ENCODE measurements at regions not wholly inside any gene's neighbourhood (a gene's known extent, or its start where the extent isn't known, plus 50 kb on each side); places are given as distances from the start of the nearest gene placed in this dataset.

GRCh38 chr7:52129278-52129677 lies 812.7 kb upstream of the COBL start:
- no peak for TF ChIP-seq CTCF (conservative IDR thresholded peaks at IDR 0.05)
- no peak for TF ChIP-seq EZH2 (IDR thresholded peaks at IDR 0.05; ENCODE audit: low read depth)
- Histone ChIP-seq H3K79me2 (ENCODE audit: low read depth) (no peaks in the 10 kb centered on the region), H3K4me3 (no peak overlapping the region), H3K9me3 (ENCODE audit: insufficient read depth, low read depth) (peaks cover 3% of the 10 kb centered on the region; the same call in 1 of the 2 replicates), H3F3A (ENCODE audit: insufficient read depth, low read depth) (no peaks in the 10 kb centered on the region), H3K27ac (no peak overlapping the region), H2AFZ (no peak overlapping the region), H3K4me1 (replicated peaks; ENCODE audit: insufficient read depth) (no peaks in the 10 kb centered on the region), H3K9me2 (ENCODE audit: insufficient read depth) (no peaks in the 10 kb centered on the region), H3K4me2 (no peak overlapping the region), H3K36me3 (ENCODE audit: low read depth) (no peaks in the 10 kb centered on the region), H4K20me1 (ENCODE audit: insufficient read depth) (no peaks in the 10 kb centered on the region; the same call in 1 of the 2 replicates), H3K27me3 (ENCODE audit: insufficient read depth, low read depth) (0 out of 2 replicates have a peak, but pooled peaks cover 5% of the 10 kb centered on the region)
- BruUV-seq (replicated peaks) = no TSS peak
- POLR2A ChIA-PET (ENCODE audit: unreplicated experiment) = no interaction called here
- no peak for DNase-seq
- intact Hi-C loops (cut with micrococcal nuclease; ENCODE audit: unreplicated experiment) = no loop called here
- CTCF ChIA-PET = no interaction called here

- Histone ChIP-seq H3K79me2 (ENCODE audit: low read depth) (no peaks in the 10 kb centered on the region), H3K4me1 (replicated peaks; ENCODE audit: insufficient read depth) (no peaks in the 10 kb centered on the region), H3K4me3 (no peak overlapping the region), H3K27ac (no peak overlapping the region), H4K20me1 (ENCODE audit: insufficient read depth) (no peaks in the 10 kb centered on the region), H3K9me2 (ENCODE audit: insufficient read depth) (no peaks in the 10 kb centered on the region), H3K36me3 (ENCODE audit: low read depth) (no peaks in the 10 kb centered on the region), H3K4me2 (no peak overlapping the region), H3K27me3 (ENCODE audit: insufficient read depth, low read depth) (0 out of 2 replicates have a peak, but pooled peaks cover under 1% of the 10 kb centered on the region), H3K9me3 (ENCODE audit: insufficient read depth, low read depth) (no peaks in the 10 kb centered on the region), H3F3A (ENCODE audit: insufficient read depth, low read depth) (no peaks in the 10 kb centered on the region), H2AFZ (no peak overlapping the region)
- ChIA-PET POLR2A (ENCODE audit: unreplicated experiment) (no interaction called here), CTCF (no interaction called here)
- intact Hi-C loops (cut with micrococcal nuclease; ENCODE audit: unreplicated experiment) = no loop called here
- TF ChIP-seq CTCF (conservative IDR thresholded peaks at IDR 0.05) (no peak), EZH2 (IDR thresholded peaks at IDR 0.05; ENCODE audit: low read depth) (no peak)
- BruUV-seq (replicated peaks) = no TSS peak
- no peak for DNase-seq
Observed at GRCh38 chr7:52120912-52121311, 804.3 kb upstream of the COBL start.

GRCh38 chr7:52119537-52119936 lies 802.9 kb upstream of the COBL start:
- Histone ChIP-seq H3K9me2 (ENCODE audit: insufficient read depth) (no peaks in the 10 kb centered on the region), H3K4me2 (no peak overlapping the region), H2AFZ (no peak overlapping the region), H3F3A (ENCODE audit: insufficient read depth, low read depth) (no peaks in the 10 kb centered on the region), H3K27ac (no peak overlapping the region), H3K27me3 (ENCODE audit: insufficient read depth, low read depth) (0 out of 2 replicates have a peak, but pooled peaks cover 8% of the 10 kb centered on the region), H3K79me2 (ENCODE audit: low read depth) (no peaks in the 10 kb centered on the region), H4K20me1 (ENCODE audit: insufficient read depth) (no peaks in the 10 kb centered on the region), H3K4me1 (replicated peaks; ENCODE audit: insufficient read depth) (no peaks in the 10 kb centered on the region), H3K36me3 (ENCODE audit: low read depth) (no peaks in the 10 kb centered on the region), H3K9me3 (ENCODE audit: insufficient read depth, low read depth) (no peaks in the 10 kb centered on the region), H3K4me3 (no peak overlapping the region)
- BruUV-seq (replicated peaks) = no TSS peak
- ChIA-PET CTCF (no interaction called here), POLR2A (ENCODE audit: unreplicated experiment) (no interaction called here)
- TF ChIP-seq CTCF (conservative IDR thresholded peaks at IDR 0.05) = no peak
- TF ChIP-seq EZH2 (IDR thresholded peaks at IDR 0.05; ENCODE audit: low read depth) = no peak
- intact Hi-C loops (cut with micrococcal nuclease; ENCODE audit: unreplicated experiment) = no loop called here
- no peak for DNase-seq
